CD4-positive, CD25-positive, alpha-beta regulatory T cell (primary cell): ENCODE measurements at regions not wholly inside any gene's neighbourhood (a gene's known extent, or its start where the extent isn't known, plus 50 kb on each side); places are given as distances from the start of the nearest gene placed in this dataset.

Experiments
- ATAC-seq, 2 donors: fragments of 150-1000 bp; cut with Tn5 transposase; one replicate each; pipeline ENCODE4 v1.10.0; 2021; ENCODE audit warnings: low read depth in 2 of 2, moderate number of reproducible peaks in 2 of 2, moderate library complexity in 1 of 2
- DNase-seq, 3 donors: peaks; one replicate each; pipeline versions ENCODE4 v3.0.0 to v3.0.0-alpha.2; 2012 to 2022; ENCODE audit warnings: mixed read lengths in 1 of 3
- H3K27ac ChIP-seq: one replicate; pipeline ENCODE4 v1.7.0; 2013; ENCODE audit warnings: mild to moderate bottlenecking, low read length; ENCODE audit not compliant: insufficient read depth, poor library complexity, severe bottlenecking
- H3K27me3 ChIP-seq: one replicate; pipeline ENCODE4 v1.7.0; 2013; ENCODE audit warnings: low read length; ENCODE audit not compliant: control insufficient read depth, insufficient read depth
- H3K36me3 ChIP-seq: one replicate; pipeline ENCODE4 v1.7.0; 2013; ENCODE audit warnings: mild to moderate bottlenecking, low read length, moderate library complexity; ENCODE audit not compliant: control insufficient read depth, insufficient read depth
- H3K4me1 ChIP-seq: 2 replicates; pipeline ENCODE4 v1.7.0; 2013; ENCODE audit warnings: mild to moderate bottlenecking, low read length; ENCODE audit not compliant: insufficient read depth, control insufficient read depth, poor library complexity, severe bottlenecking
- H3K4me3 ChIP-seq: one replicate; pipeline ENCODE4 v1.7.0; 2013; ENCODE audit warnings: low read depth, mild to moderate bottlenecking, low read length, moderate library complexity
- H3K9me3 ChIP-seq, 2 experiments: 1 replicate in 1 of 2; 2 replicates in 1 of 2; pipeline ENCODE4 v1.7.0; 2013; ENCODE audit warnings: low read length in 2 of 2, mild to moderate bottlenecking in 1 of 2, moderate library complexity in 1 of 2; ENCODE audit not compliant: control insufficient read depth in 2 of 2
- H3K27ac Mint-ChIP-seq, 3 donors: one replicate each; pipeline ENCODE4 v1.8.0; 2020 to 2022; ENCODE audit warnings: mild to moderate bottlenecking in 3 of 3, mixed read lengths in 3 of 3, moderate library complexity in 2 of 3
- H3K27me3 Mint-ChIP-seq: one replicate; pipeline ENCODE4 v1.8.0; 2022; ENCODE audit warnings: mild to moderate bottlenecking, mixed read lengths
- H3K36me3 Mint-ChIP-seq: one replicate; pipeline ENCODE4 v1.8.0; 2020; ENCODE audit warnings: mixed read lengths
- H3K4me1 Mint-ChIP-seq, 4 donors: one replicate each; pipeline ENCODE4 v1.8.0; 2020 to 2022; ENCODE audit warnings: mixed read lengths in 4 of 4, mild to moderate bottlenecking in 1 of 4
- H3K4me3 Mint-ChIP-seq, 4 donors: one replicate each; pipeline ENCODE4 v1.8.0; 2020 to 2022; ENCODE audit warnings: mild to moderate bottlenecking in 4 of 4, mixed read lengths in 4 of 4, moderate library complexity in 3 of 4
- H3K9me3 Mint-ChIP-seq, 7 donors: one replicate each; pipeline ENCODE4 v1.8.0; 2020 to 2022; ENCODE audit warnings: mixed read lengths in 7 of 7, mild to moderate bottlenecking in 3 of 7, moderate library complexity in 2 of 7

DNA sequence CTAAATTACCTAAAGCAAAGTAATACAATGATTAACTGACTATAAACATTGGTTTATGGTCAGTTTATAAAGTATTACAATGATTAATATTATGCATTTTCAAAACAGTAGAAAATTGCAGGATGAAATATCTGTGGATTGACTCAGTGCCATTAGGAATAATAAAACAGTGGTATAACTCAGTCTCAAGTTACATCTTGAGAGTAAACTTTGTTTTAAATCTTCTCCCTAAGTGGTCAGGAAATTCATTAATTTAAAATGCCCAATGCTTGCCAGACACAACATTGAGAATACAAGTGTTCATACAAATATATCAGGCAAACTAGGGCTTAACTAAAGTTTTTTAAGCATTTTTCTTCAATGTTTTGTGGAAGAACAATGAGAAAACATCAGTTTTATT lies 257.8 kb downstream of the ETV1 start:
- no peak overlapping the region for H3K27ac Mint-ChIP-seq

DNA sequence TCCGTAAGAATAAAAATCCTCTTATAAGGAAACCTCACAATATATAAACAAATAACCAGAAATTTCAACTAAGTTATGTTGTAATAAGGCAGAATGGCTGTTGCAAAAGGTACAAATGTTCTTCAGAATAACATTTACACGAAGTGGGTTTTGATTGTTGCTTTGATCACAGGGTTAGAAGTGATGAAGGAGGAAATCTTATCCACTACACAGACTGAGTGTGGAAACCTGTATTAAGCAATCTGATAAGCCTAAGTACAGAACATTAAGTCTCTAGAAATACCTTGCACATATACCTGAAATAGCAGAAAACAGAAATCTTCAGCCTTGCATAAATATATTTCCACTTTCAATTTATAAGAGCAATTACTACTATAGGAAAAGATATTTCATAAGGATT lies 251.9 kb downstream of the ETV1 start:
- no peak for ATAC-seq
- Histone ChIP-seq H3K27me3 (no peaks in the 10 kb centered on the region), H3K36me3 (no peaks in the 10 kb centered on the region), H3K4me1 (no peaks in the 10 kb centered on the region), H3K9me3 (no peaks in the 10 kb centered on the region), H3K4me3 (no peak overlapping the region), H3K27ac (no peak overlapping the region)
- Mint-ChIP-seq H3K4me1 (no peaks in the 10 kb centered on the region), H3K4me3 (no peak overlapping the region), H3K36me3 (no peaks in the 10 kb centered on the region), H3K9me3 (peaks cover 0 to 10% (median 1%) of the 10 kb centered on the region in 7 donors), H3K27me3 (no peaks in the 10 kb centered on the region), H3K27ac (no peak overlapping the region)
- no peak for DNase-seq

More for the DNA sequence above, 257.8 kb downstream of the ETV1 start:
- Mint-ChIP-seq H3K36me3 (no peaks in the 10 kb centered on the region), H3K27me3 (no peaks in the 10 kb centered on the region), H3K4me1 (no peaks in the 10 kb centered on the region), H3K9me3 (peaks cover 0 to 5% (median 2%) of the 10 kb centered on the region in 7 donors), H3K4me3 (no peak overlapping the region)
- Histone ChIP-seq H3K9me3 (no peaks in the 10 kb centered on the region), H3K36me3 (no peaks in the 10 kb centered on the region), H3K4me1 (no peaks in the 10 kb centered on the region), H3K4me3 (no peak overlapping the region), H3K27ac (no peak overlapping the region), H3K27me3 (no peaks in the 10 kb centered on the region)
- DNase-seq: no peak
- ATAC-seq: no peak

DNA sequence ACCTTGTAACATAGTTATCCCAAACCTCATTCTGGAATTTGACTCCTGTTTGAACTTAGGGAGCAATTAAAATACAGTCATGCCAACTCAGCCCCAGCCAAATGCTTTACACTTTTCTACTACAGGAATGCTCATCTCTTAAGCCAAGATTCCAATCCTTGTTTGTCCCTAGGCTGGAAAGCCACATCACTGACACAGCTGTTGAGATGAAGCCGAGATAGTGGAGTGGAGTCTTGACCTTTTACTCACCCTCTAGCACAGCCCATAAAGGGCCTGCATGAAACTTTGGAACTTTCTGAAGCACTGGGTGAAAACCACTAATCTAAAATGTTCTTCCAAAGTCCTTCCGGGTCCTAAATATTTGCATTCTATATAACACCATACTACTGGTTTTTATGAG lies 247.3 kb downstream of the ETV1 start:
- peaks cover 0 to 10% (median 1%) of the 10 kb centered on the region in 7 donors for H3K9me3 Mint-ChIP-seq
- no peak overlapping the region for H3K4me3 ChIP-seq

DNA sequence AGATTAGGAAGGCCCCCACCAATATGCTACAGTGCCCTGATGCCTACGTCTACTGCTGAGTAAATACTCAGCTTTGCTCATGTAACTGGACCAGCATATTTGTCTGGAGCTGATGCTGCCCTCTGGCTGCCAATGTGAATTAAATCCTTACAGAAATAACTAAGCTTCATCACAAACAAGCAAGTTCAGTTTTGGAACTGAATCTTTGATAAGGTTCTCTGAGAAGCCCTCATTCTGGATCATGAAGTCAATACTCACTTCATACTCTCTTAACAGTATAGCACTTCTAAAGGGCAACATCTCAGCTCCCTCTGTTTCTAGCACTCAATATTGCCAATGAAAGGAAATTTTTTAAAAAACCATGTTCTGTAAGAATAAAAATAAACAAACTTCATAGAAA lies 246.7 kb downstream of the ETV1 start:
- Histone ChIP-seq H3K36me3 (no peaks in the 10 kb centered on the region), H3K27ac (no peak overlapping the region), H3K4me1 (no peaks in the 10 kb centered on the region), H3K27me3 (no peaks in the 10 kb centered on the region), H3K9me3 (no peaks in the 10 kb centered on the region), H3K4me3 (no peak overlapping the region)
- no peak for ATAC-seq
- H3K9me3 Mint-ChIP-seq: peaks cover 0 to 10% (median 1%) of the 10 kb centered on the region in 7 donors
- no peaks in the 10 kb centered on the region for H3K4me1 Mint-ChIP-seq
- no peak overlapping the region for H3K4me3 Mint-ChIP-seq
- H3K27ac Mint-ChIP-seq: no peak overlapping the region
- no peaks in the 10 kb centered on the region for H3K36me3 Mint-ChIP-seq
- H3K27me3 Mint-ChIP-seq: no peaks in the 10 kb centered on the region
- peak in 1 of 3 donors; percentile 2 for DNase-seq

More for the DNA sequence above, 247.3 kb downstream of the ETV1 start:
- H3K4me1 Mint-ChIP-seq: no peaks in the 10 kb centered on the region
- no peak overlapping the region for H3K27ac Mint-ChIP-seq
- Histone ChIP-seq H3K36me3 (no peaks in the 10 kb centered on the region), H3K27me3 (no peaks in the 10 kb centered on the region), H3K9me3 (no peaks in the 10 kb centered on the region), H3K4me1 (no peaks in the 10 kb centered on the region), H3K27ac (no peak overlapping the region)
- no peaks in the 10 kb centered on the region for H3K36me3 Mint-ChIP-seq
- DNase-seq (no peak), ATAC-seq (no peak)
- H3K27me3 Mint-ChIP-seq: no peaks in the 10 kb centered on the region
- no peak overlapping the region for H3K4me3 Mint-ChIP-seq

DNA sequence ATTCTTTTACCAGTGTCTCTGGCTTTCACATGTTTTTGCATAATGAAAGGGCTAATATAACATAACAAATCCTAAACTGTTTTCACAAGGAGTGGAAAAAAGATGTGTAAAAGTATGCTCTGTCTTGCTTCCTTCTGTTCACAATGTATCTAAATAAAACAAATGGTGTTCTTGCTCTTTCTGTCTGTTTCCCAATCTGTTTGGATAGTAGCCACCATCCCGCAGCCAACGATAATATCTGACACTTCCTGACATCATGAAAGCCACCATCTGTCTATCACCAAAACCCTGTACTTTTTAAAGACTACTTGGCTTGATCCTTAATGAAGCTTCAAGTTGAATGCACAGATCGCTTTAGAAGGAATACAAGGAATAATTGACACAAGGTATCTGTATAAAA lies 246.2 kb downstream of the ETV1 start:
- Histone ChIP-seq H3K36me3 (no peaks in the 10 kb centered on the region), H3K4me1 (no peaks in the 10 kb centered on the region), H3K27ac (no peak overlapping the region), H3K4me3 (no peak overlapping the region), H3K27me3 (no peaks in the 10 kb centered on the region), H3K9me3 (no peaks in the 10 kb centered on the region)
- no peak for DNase-seq
- peak overlapping the region in 1 of 3 donors; percentile 18 for H3K27ac Mint-ChIP-seq
- no peak overlapping the region for H3K4me3 Mint-ChIP-seq
- no peaks in the 10 kb centered on the region for H3K36me3 Mint-ChIP-seq
- peaks cover 0 to 7% (median 1%) of the 10 kb centered on the region in 7 donors for H3K9me3 Mint-ChIP-seq
- H3K27me3 Mint-ChIP-seq: no peaks in the 10 kb centered on the region
- H3K4me1 Mint-ChIP-seq: no peaks in the 10 kb centered on the region
- ATAC-seq: no peak

DNA sequence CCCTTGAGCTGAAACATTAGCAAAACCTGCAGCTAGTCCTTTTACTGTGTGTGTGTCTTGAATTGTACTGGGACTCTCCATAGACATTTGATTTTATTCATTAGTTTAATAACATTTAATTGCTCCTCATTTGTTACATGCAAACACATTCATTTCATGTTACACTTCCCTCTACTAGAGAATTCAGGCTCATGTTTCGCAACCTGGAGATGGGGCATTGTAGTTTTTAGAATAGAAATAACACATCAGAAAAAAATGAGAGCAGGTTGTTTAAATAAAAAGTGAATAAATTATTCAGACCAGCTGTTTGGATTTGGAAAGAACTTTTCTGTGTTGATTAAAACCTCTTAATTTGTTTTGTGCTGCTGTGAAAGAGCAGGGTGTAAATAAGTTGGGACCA lies 243.9 kb downstream of the ETV1 start:
- Mint-ChIP-seq H3K9me3 (peaks cover 0 to 4% (median 0%) of the 10 kb centered on the region in 7 donors), H3K27ac (no peak overlapping the region), H3K36me3 (no peaks in the 10 kb centered on the region), H3K4me1 (no peaks in the 10 kb centered on the region), H3K4me3 (no peak overlapping the region), H3K27me3 (no peaks in the 10 kb centered on the region)
- Histone ChIP-seq H3K27me3 (no peaks in the 10 kb centered on the region), H3K4me3 (no peak overlapping the region), H3K27ac (no peak overlapping the region), H3K4me1 (no peaks in the 10 kb centered on the region), H3K36me3 (no peaks in the 10 kb centered on the region), H3K9me3 (no peaks in the 10 kb centered on the region)
- DNase-seq (no peak), ATAC-seq (no peak)

DNA sequence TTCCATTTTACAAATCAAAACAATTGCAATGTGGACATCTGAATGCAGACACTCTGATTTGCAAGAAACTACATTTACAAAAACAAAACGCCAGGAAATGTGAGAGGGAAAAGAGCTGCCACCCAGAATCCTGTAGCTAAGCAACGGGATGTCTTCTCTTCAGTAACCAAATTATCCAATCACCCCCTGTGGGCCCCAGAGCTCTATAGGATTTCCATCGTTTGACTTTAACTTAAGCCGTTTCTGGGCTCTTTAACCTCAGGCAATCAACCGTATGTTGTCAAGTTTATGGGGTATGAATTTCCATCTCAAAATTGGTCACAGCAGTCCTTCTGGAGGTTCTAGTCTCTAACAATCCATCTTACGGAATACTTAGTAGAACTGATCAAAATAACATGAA lies 240.5 kb downstream of the ETV1 start:
- ATAC-seq: no peak
- H3K9me3 Mint-ChIP-seq: peaks cover 0 to 4% (median 1%) of the 10 kb centered on the region in 7 donors
- H3K27me3 Mint-ChIP-seq: no peaks in the 10 kb centered on the region

DNA sequence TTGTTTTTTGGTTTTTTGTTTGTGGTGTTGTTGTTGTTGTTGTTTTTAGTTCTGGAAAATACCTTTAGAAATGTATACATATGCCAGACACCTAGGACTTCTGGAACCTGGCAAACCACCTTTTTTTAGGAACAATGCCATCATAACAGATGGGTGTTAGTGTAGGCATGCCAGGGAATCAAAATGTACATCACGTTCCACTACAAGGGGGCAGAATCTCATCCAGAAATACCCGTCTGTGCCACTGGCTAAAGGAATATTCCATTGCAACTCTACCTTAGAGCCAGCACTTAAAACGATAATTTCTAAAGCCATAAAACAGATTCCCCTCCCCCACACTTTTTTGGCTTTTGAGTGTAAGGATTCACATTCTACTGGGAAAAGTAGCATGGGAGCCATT lies 239.8 kb downstream of the ETV1 start:
- no peaks in the 10 kb centered on the region for H3K4me1 Mint-ChIP-seq
- H3K9me3 Mint-ChIP-seq: peaks cover 0 to 4% (median 0%) of the 10 kb centered on the region in 7 donors
- H3K27me3 Mint-ChIP-seq: no peaks in the 10 kb centered on the region
- H3K4me1 ChIP-seq: no peaks in the 10 kb centered on the region
- no peak for ATAC-seq
- DNase-seq: no peak
- no peak overlapping the region for H3K27ac ChIP-seq
- no peaks in the 10 kb centered on the region for H3K36me3 Mint-ChIP-seq
- H3K27me3 ChIP-seq: no peaks in the 10 kb centered on the region
- no peak overlapping the region for H3K4me3 Mint-ChIP-seq
- no peak overlapping the region for H3K27ac Mint-ChIP-seq
- no peaks in the 10 kb centered on the region for H3K36me3 ChIP-seq
- no peaks in the 10 kb centered on the region for H3K9me3 ChIP-seq
- H3K4me3 ChIP-seq: no peak overlapping the region

More for the DNA sequence above, 240.5 kb downstream of the ETV1 start:
- Histone ChIP-seq H3K36me3 (no peaks in the 10 kb centered on the region), H3K27me3 (no peaks in the 10 kb centered on the region), H3K4me3 (no peak overlapping the region), H3K4me1 (no peaks in the 10 kb centered on the region), H3K27ac (no peak overlapping the region), H3K9me3 (no peaks in the 10 kb centered on the region)
- Mint-ChIP-seq H3K4me1 (no peaks in the 10 kb centered on the region), H3K36me3 (no peaks in the 10 kb centered on the region), H3K4me3 (no peak overlapping the region), H3K27ac (no peak overlapping the region)
- DNase-seq: no peak
